ENCODE measurements at regions not wholly inside any gene's neighbourhood (a gene's known extent, or its start where the extent isn't known, plus 50 kb on each side); places are given as distances from the start of the nearest gene placed in this dataset.

DNA sequence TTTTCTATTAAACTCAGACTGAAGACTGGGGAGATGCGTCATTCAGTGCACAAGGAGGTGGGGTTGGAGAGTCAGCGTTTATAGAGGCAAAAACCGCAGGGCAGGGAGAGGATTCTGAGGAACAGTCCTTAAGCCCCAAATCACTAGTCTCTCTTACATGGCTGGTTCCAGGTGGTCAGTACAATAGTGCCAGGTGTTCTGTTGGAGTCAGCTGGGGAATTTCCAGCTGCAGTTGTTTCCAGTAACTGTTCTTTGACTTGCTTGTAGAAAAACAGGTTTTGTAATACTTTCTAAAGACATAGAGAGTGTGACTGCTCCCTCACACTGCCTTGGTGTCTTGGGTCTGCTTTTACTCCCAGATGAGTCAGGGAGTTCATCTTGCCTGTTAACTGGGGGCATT is 192.2 kb downstream of the TMTC3 start:
- no peak for TF ChIP-seq EZH2 (IDR thresholded peaks at IDR 0.05; ENCODE audit: borderline replicate concordance, low read depth, low read length, poor library complexity, severe bottlenecking)
- TF ChIP-seq, protein P1, sequence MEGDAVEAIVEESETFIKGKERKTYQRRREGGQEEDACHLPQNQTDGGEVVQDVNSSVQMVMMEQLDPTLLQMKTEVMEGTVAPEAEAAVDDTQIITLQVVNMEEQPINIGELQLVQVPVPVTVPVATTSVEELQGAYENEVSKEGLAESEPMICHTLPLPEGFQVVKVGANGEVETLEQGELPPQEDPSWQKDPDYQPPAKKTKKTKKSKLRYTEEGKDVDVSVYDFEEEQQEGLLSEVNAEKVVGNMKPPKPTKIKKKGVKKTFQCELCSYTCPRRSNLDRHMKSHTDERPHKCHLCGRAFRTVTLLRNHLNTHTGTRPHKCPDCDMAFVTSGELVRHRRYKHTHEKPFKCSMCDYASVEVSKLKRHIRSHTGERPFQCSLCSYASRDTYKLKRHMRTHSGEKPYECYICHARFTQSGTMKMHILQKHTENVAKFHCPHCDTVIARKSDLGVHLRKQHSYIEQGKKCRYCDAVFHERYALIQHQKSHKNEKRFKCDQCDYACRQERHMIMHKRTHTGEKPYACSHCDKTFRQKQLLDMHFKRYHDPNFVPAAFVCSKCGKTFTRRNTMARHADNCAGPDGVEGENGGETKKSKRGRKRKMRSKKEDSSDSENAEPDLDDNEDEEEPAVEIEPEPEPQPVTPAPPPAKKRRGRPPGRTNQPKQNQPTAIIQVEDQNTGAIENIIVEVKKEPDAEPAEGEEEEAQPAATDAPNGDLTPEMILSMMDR (conservative IDR thresholded peaks at IDR 0.05; ENCODE audit: low read depth, low read length) = no peak

All from A673 (cell line).